Neuronal stem cell (in vitro differentiated cells): ENCODE measurements at regions not wholly inside any gene's neighbourhood (a gene's known extent, or its start where the extent isn't known, plus 50 kb on each side); places are given as distances from the start of the nearest gene placed in this dataset.

Experiments used
- DNase-seq: peaks from one replicate; pipeline ENCODE4 v3.0.0-alpha.2; 2013; ENCODE audit warnings: low spot score
- H2AFZ ChIP-seq: one replicate; pipeline ENCODE4 v1.6.1; 2013; ENCODE audit warnings: mild to moderate bottlenecking, low read length, inconsistent platforms
- H2AK5ac ChIP-seq: 2 replicates; pipeline ENCODE4 v1.6.1; 2013; ENCODE audit warnings: low read depth, mild to moderate bottlenecking, inconsistent platforms, low read length, moderate library complexity, mixed read lengths
- H2BK120ac ChIP-seq: 2 replicates; pipeline ENCODE4 v1.6.1; 2013; ENCODE audit warnings: low read depth, mild to moderate bottlenecking, inconsistent platforms, low read length, moderate library complexity, mixed read lengths
- H2BK12ac ChIP-seq: one replicate; pipeline ENCODE4 v1.6.1; 2013; ENCODE audit warnings: low read length, inconsistent platforms
- H2BK15ac ChIP-seq: 2 replicates; pipeline ENCODE4 v1.6.1; 2013; ENCODE audit warnings: mild to moderate bottlenecking, low read length, inconsistent platforms, mixed read lengths
- H2BK5ac ChIP-seq: one replicate; pipeline ENCODE4 v1.6.1; 2013; ENCODE audit warnings: inconsistent platforms, mild to moderate bottlenecking, low read length, moderate library complexity
- H3K14ac ChIP-seq: one replicate; pipeline ENCODE4 v1.6.1; 2013; ENCODE audit warnings: low read length, inconsistent platforms
- H3K18ac ChIP-seq: 2 replicates; pipeline ENCODE4 v1.6.1; 2013; ENCODE audit warnings: low read length, inconsistent platforms
- H3K23ac ChIP-seq: 2 replicates; pipeline ENCODE4 v1.6.1; 2013; ENCODE audit warnings: low read depth, mild to moderate bottlenecking, mixed read lengths, low read length, inconsistent platforms; ENCODE audit not compliant: poor library complexity
- H3K27ac ChIP-seq: replicated peaks from 3 replicates; pipeline ENCODE4 v1.5.1; 2013; ENCODE audit warnings: low read length, inconsistent platforms
- H3K27me3 ChIP-seq, 3 experiments: 2 replicates each; pipeline ENCODE4 v1.6.1; 2013; ENCODE audit warnings: low read length in 3 of 3, mild to moderate bottlenecking in 2 of 3, inconsistent platforms in 1 of 3, low read depth in 1 of 3, mixed read lengths in 1 of 3, moderate library complexity in 1 of 3; ENCODE audit not compliant: control insufficient read depth in 3 of 3, insufficient read depth in 3 of 3
- H3K36me3 ChIP-seq, 2 donors: replicated peaks in 1 of 2; 2 replicates each; pipeline ENCODE4 v1.6.1; 2013; ENCODE audit warnings: low read length in 2 of 2; ENCODE audit not compliant: control insufficient read depth in 2 of 2, insufficient read depth in 2 of 2
- H3K4ac ChIP-seq: 2 replicates; pipeline ENCODE4 v1.6.1; 2013; ENCODE audit warnings: inconsistent platforms, mild to moderate bottlenecking, low read length, moderate library complexity
- H3K4me1 ChIP-seq, 2 donors: 1 replicate in 1 of 2; 2 replicates in 1 of 2; pipeline ENCODE4 v1.6.1; 2013; ENCODE audit warnings: low read length in 2 of 2, low read depth in 1 of 2; ENCODE audit not compliant: control insufficient read depth in 2 of 2, insufficient read depth in 1 of 2
- H3K4me2 ChIP-seq: one replicate; pipeline ENCODE4 v1.6.1; 2013; ENCODE audit warnings: mild to moderate bottlenecking, low read length, inconsistent platforms; ENCODE audit not compliant: insufficient read depth, poor library complexity, severe bottlenecking
- H3K4me3 ChIP-seq, 2 donors: 2 replicates each; pipeline ENCODE4 v1.5.1; 2013; ENCODE audit warnings: low read length in 2 of 2, mild to moderate bottlenecking in 2 of 2, inconsistent platforms in 1 of 2, moderate library complexity in 1 of 2
- H3K79me1 ChIP-seq: one replicate; pipeline ENCODE4 v1.6.1; 2013; ENCODE audit warnings: low read depth, mild to moderate bottlenecking, inconsistent platforms, low read length, moderate library complexity
- H3K9ac ChIP-seq: one replicate; pipeline ENCODE4 v1.6.1; 2013; ENCODE audit warnings: mild to moderate bottlenecking, low read depth, low read length, inconsistent platforms; ENCODE audit not compliant: poor library complexity
- H3K9me3 ChIP-seq, 2 donors: replicated peaks in 1 of 2; 2 replicates each; pipeline versions ENCODE3 to v1.6.1; 2013; ENCODE audit warnings: low read length in 2 of 2, mild to moderate bottlenecking in 2 of 2, inconsistent platforms in 1 of 2, low read depth in 1 of 2, mixed read lengths in 1 of 2, moderate library complexity in 1 of 2; ENCODE audit not compliant: control insufficient read depth in 2 of 2, insufficient read depth in 1 of 2
- H4K8ac ChIP-seq: one replicate; pipeline ENCODE4 v1.6.1; 2013; ENCODE audit warnings: low read depth, mild to moderate bottlenecking, inconsistent platforms, low read length, moderate library complexity
- H4K91ac ChIP-seq: one replicate; pipeline ENCODE4 v1.6.1; 2013; ENCODE audit warnings: low read length, low read depth, mild to moderate bottlenecking, inconsistent platforms; ENCODE audit not compliant: poor library complexity
- WGBS, 2 donors: extraction: QIAGEN DNeasy Blood & Tissue Kit; methylation state at CpG; one replicate each; pipeline ENCODE4 v1.1.7; 2013; ENCODE audit warnings: missing lambda C conversion rate in 2 of 2, mixed read lengths in 1 of 2; ENCODE audit not compliant: insufficient read length in 2 of 2, insufficient replicate concordance in 1 of 2; ENCODE audit errors: extremely low coverage in 2 of 2; 5-methylcytosine and 5-hydroxymethylcytosine counted together

DNA sequence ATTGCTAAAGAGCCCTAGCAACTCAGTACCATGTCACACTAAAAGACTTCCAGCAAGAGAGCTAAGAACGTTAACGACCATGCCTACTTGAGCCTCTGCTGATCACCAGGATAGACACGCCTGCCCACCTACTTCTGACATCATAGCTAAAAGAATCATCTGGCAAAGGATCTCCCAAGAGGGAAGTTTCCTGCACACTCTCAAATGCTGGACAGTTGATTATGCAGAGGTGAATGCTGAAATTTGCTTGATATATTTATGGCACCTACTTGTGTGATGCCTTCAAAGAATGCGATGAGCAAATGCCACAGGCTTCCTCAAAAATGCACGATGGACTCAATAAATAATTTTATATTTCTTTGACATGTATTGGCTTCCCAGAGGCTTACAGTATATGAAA, 113.6 kb downstream of the GALC start:
- no peak overlapping the region for H3K4me3 ChIP-seq
- H4K91ac ChIP-seq: no peak overlapping the region
- H3K4me2 ChIP-seq: no peak overlapping the region
- H3K9ac ChIP-seq: no peak overlapping the region
- H3K23ac ChIP-seq: no peak overlapping the region
- no CpG with 5 or more reads among the region's 5 CpGs for WGBS, 2 donors
- H3K4ac ChIP-seq: no peak overlapping the region
- no peak overlapping the region for H3K27ac ChIP-seq
- no peaks in the 10 kb centered on the region for H3K79me1 ChIP-seq
- no peaks in the 10 kb centered on the region for H3K9me3 ChIP-seq
- no peak overlapping the region for H4K8ac ChIP-seq
- H2BK15ac ChIP-seq: no peak overlapping the region
- no peak overlapping the region for H3K18ac ChIP-seq
- H3K14ac ChIP-seq: no peak overlapping the region
- H2BK120ac ChIP-seq: no peak overlapping the region
- no peaks in the 10 kb centered on the region for H3K36me3 ChIP-seq
- no peaks in the 10 kb centered on the region for H3K4me1 ChIP-seq
- no peak overlapping the region for H2AFZ ChIP-seq
- H2BK12ac ChIP-seq: no peak overlapping the region
- H2AK5ac ChIP-seq: no peak overlapping the region
- H3K27me3 ChIP-seq: no peaks in the 10 kb centered on the region
- no peak for DNase-seq
- H2BK5ac ChIP-seq: no peak overlapping the region

DNA sequence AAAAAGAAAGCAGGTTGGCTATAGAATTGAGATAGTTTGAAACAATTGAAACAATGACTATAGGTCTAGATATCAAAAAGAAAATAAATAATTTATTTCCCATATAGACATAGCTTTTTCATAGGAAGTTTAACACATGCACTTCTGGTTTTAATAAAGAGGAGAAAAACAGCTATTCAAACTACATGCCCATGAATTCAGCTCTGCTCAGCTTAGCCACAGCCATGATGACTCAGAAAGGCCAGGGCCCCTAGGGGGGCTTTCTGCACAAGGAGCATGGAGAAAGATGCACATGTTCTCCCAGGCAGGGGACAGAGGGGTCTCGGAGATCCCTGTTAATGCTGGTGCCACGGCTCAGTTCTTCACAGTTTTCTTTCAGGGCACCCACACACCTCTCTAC, 114.0 kb downstream of the GALC start:
- no peak overlapping the region for H4K91ac ChIP-seq
- H3K18ac ChIP-seq: no peak overlapping the region
- H3K36me3 ChIP-seq: no peaks in the 10 kb centered on the region
- H2BK15ac ChIP-seq: no peak overlapping the region
- no peaks in the 10 kb centered on the region for H3K27me3 ChIP-seq
- no peak overlapping the region for H2AFZ ChIP-seq
- no peak overlapping the region for H3K27ac ChIP-seq
- no peak overlapping the region for H3K23ac ChIP-seq
- H2AK5ac ChIP-seq: no peak overlapping the region
- no peaks in the 10 kb centered on the region for H3K79me1 ChIP-seq
- H3K14ac ChIP-seq: no peak overlapping the region
- no peak overlapping the region for H2BK12ac ChIP-seq
- no peak overlapping the region for H3K4me3 ChIP-seq
- H3K4ac ChIP-seq: no peak overlapping the region
- H3K4me2 ChIP-seq: no peak overlapping the region
- no peak overlapping the region for H2BK5ac ChIP-seq
- H2BK120ac ChIP-seq: no peak overlapping the region
- WGBS, 2 donors: no CpG with 5 or more reads among the region's 2 CpGs
- H3K4me1 ChIP-seq: no peaks in the 10 kb centered on the region
- H3K9ac ChIP-seq: no peak overlapping the region
- H3K9me3 ChIP-seq: no peaks in the 10 kb centered on the region
- H4K8ac ChIP-seq: no peak overlapping the region
- no peak for DNase-seq

DNA sequence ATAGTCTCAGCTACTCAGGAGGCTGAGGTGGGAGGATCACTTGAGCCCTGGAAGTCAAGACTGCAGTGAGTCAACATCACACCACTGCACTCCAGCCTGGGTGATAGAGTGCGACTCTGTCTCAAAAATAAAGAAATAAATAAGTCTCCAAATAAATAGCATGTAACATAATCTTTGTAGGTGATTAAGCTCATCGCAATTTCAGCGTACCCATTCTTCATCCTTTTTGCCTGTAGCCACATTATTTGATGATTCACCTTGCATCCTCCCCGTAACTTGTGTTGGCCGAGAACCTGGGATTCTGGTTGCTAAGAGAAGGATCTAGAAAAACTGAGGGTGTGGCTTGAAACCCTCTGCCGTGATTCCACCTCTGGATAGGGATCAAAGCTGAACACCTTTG, 115.1 kb downstream of the GALC start:
- Histone ChIP-seq H3K36me3 (no peaks in the 10 kb centered on the region), H3K18ac (no peak overlapping the region), H2AK5ac (no peak overlapping the region), H2BK15ac (no peak overlapping the region), H4K91ac (no peak overlapping the region), H4K8ac (no peak overlapping the region), H3K9ac (no peak overlapping the region), H2BK120ac (no peak overlapping the region), H3K79me1 (no peaks in the 10 kb centered on the region), H3K4me1 (no peaks in the 10 kb centered on the region), H3K4me3 (no peak overlapping the region), H3K9me3 (no peaks in the 10 kb centered on the region), H3K27ac (no peak overlapping the region), H2AFZ (no peak overlapping the region), H2BK5ac (no peak overlapping the region), H3K4me2 (no peak overlapping the region), H2BK12ac (no peak overlapping the region), H3K14ac (no peak overlapping the region), H3K4ac (no peak overlapping the region), H3K23ac (no peak overlapping the region), H3K27me3 (no peaks in the 10 kb centered on the region)
- DNase-seq: no peak
- WGBS, 2 donors: no CpG with 5 or more reads among the region's 6 CpGs

DNA sequence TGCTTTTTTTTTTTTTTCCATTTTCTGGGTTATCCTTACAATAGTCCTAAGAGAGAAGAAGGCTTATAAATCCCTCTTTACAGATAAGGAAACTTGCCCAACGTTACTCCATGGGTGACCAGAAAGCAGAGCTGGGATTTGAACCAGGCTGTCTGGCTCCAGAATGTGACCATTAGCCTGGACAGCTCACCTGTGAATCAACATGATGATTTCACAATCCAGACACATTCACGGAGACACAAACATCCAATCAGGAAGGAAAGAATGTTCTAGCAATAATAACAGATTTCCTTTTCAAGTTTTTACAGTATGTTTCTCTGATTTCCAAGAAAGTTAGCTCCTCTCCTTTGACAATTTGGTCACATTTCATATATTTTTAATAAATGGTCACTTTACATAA, 118.3 kb downstream of the GALC start:
- no peak overlapping the region for H2BK12ac ChIP-seq
- no peak overlapping the region for H3K23ac ChIP-seq
- no peaks in the 10 kb centered on the region for H3K36me3 ChIP-seq
- no peak overlapping the region for H3K4ac ChIP-seq
- H3K14ac ChIP-seq: no peak overlapping the region
- H4K8ac ChIP-seq: no peak overlapping the region
- H3K4me2 ChIP-seq: no peak overlapping the region
- no peak overlapping the region for H4K91ac ChIP-seq
- no CpG with 5 or more reads among the region's 2 CpGs for WGBS, 2 donors
- no peak overlapping the region for H2BK120ac ChIP-seq
- H3K9ac ChIP-seq: no peak overlapping the region
- H3K79me1 ChIP-seq: no peaks in the 10 kb centered on the region
- DNase-seq: no peak
- no peak overlapping the region for H3K27ac ChIP-seq
- H2BK5ac ChIP-seq: no peak overlapping the region
- H3K27me3 ChIP-seq: no peaks in the 10 kb centered on the region
- no peak overlapping the region for H3K18ac ChIP-seq
- H2BK15ac ChIP-seq: no peak overlapping the region
- no peak overlapping the region for H2AK5ac ChIP-seq
- H3K4me3 ChIP-seq: no peak overlapping the region
- no peaks in the 10 kb centered on the region for H3K4me1 ChIP-seq
- H3K9me3 ChIP-seq: no peaks in the 10 kb centered on the region
- H2AFZ ChIP-seq: no peak overlapping the region
